GM10266 (cell line): ENCODE measurements at regions not wholly inside any gene's neighbourhood (a gene's known extent, or its start where the extent isn't known, plus 50 kb on each side); places are given as distances from the start of the nearest gene placed in this dataset.

ENCODE experiments used
- DNase-seq: peaks from one replicate; pipeline ENCODE4 v3.0.0; 2012; ENCODE audit errors: extremely low spot score
- TF ChIP-seq, protein P1 (sequence below): IDR thresholded peaks from 2 replicates; pipeline ENCODE4 v1.5.1; 2012; ENCODE audit warnings: mild to moderate bottlenecking, low read depth; ENCODE audit not compliant: control insufficient read depth, insufficient read depth; ENCODE audit errors: missing control alignments

DNA sequence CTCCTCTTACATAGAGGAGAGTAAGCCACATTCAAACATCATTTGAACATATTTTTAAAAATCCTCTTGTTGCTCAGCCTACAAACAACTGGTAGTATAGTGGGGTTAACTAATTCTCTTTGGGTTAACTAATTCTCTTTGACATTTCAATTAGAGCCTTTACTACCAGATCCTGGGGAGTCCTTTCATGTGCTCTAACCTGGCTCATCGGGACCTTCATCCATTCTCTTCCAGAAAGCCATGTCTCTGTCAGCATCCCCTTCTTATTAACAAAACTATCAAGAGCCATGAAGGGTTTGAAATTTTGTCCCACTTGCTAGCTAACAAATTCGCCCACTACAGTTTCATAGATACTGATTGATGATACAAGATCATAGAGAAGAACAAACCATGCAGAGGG, 349.8 kb upstream of the PABPC4L start:
- DNase-seq = no peak
- TF ChIP-seq, protein P1, sequence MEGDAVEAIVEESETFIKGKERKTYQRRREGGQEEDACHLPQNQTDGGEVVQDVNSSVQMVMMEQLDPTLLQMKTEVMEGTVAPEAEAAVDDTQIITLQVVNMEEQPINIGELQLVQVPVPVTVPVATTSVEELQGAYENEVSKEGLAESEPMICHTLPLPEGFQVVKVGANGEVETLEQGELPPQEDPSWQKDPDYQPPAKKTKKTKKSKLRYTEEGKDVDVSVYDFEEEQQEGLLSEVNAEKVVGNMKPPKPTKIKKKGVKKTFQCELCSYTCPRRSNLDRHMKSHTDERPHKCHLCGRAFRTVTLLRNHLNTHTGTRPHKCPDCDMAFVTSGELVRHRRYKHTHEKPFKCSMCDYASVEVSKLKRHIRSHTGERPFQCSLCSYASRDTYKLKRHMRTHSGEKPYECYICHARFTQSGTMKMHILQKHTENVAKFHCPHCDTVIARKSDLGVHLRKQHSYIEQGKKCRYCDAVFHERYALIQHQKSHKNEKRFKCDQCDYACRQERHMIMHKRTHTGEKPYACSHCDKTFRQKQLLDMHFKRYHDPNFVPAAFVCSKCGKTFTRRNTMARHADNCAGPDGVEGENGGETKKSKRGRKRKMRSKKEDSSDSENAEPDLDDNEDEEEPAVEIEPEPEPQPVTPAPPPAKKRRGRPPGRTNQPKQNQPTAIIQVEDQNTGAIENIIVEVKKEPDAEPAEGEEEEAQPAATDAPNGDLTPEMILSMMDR = no peak

DNA sequence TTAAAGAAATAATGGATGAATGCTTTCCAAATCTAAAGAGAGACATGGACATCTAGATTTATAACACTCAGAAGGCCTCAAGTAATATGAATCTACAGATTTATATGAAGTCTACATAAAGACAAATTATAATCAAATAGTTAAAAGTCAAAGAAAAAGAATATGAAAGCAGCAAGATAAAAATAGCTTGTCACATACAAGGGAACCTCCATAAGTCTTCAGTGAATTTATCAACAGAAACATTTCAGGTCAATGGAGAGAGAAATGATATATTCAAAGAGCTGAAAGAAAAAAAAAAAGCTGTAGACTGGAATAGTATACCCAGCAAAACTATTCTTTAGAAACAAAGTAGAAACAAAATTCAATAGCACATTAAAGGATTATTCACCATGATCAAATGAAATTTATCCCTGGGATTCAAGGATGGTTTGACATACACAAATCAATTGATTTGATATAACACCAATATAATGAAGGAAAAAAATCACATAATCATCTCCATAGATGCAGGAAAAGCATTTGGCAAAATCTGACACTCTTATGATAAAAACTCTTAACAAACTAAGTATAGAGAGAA, 346.6 kb upstream of the PABPC4L start:
- TF ChIP-seq, protein P1 = no peak
- no peak for DNase-seq

DNA sequence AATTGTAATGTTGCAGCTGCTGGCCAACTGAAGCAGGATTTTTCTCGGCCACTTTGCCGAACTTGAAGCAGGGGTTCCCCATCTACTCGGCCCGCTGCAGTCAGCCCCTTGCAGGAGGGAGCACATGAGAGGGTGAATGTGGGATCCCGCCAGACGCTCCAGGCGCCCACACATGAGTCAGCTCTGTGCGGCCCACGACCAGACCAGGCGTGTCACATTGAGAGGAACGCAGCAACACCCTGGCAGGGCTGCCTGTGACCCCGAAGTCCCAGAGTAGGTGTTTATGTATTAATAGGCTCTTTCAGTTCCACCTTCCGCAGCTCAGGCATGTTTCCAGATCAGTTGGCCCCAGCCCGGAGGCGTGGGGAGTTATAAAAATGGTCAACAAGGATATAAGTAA, 344.7 kb upstream of the PABPC4L start:
- TF ChIP-seq, protein P1 = no peak
- no peak for DNase-seq

DNA sequence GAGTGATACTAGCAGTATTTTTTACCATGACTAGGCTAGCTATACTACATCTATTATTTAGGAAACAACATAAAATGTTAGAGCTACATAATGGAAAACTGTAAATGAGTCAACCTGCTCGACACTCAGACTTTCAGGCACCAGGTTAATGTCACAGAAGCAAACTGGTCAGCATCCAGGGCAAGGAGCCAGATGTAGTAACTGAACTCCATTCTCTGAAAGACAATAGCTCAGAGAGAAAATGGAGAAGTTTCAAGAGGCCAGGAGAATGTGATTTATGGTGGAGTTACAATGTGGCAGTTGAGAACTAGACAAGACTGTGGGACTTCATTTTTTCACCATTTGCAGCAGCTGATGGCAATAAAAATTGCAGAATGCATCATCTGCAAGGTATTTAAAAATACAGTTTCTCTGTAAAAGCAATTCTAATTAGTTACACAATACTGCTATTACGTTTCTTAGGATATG, 342.7 kb upstream of the PABPC4L start:
- TF ChIP-seq, protein P1 = no peak
- no peak for DNase-seq

DNA sequence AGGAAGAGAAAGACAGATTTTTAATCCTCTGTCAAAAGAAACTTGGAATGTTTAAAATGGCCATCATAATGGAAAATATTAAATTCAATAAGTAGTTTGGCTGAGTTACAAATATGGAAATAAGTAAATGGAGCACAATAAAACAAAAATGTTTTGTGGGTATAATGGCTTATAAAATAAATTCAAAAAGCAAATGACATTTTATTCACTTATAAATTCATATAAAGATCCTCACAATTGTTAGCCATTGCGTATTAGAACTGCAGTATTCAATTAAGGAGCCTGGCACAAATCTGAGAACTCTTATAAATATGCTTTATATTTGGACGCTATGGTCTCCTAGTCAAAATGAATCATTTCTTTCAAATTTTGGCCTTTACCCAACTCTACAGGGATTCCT, 339.0 kb upstream of the PABPC4L start:
- TF ChIP-seq, protein P1 = no peak
- DNase-seq = no peak

DNA sequence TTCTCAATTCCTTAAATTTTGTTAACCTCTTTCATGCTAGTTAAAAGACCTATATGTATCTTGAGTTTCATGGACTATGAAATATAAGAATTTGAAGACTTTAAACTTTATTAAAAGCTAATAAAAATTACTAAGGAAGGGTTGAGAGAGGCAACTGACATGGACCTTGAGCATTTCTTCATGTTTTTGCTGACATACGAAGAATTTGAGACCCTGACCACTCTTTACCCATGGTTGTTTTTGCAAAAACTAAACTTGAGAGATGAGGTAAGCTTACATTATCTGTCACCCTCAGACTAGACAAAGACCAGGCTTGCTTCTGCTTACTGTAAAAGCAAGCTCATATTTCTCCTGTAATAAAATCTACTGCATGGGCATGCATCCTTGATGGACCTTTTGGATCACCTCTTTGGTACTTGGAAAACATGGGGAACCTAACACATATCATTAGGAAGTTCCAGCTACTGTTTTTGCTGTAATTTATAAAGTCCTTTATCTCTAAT, 338.2 kb upstream of the PABPC4L start:
- DNase-seq = no peak
- TF ChIP-seq, protein P1 = no peak

DNA sequence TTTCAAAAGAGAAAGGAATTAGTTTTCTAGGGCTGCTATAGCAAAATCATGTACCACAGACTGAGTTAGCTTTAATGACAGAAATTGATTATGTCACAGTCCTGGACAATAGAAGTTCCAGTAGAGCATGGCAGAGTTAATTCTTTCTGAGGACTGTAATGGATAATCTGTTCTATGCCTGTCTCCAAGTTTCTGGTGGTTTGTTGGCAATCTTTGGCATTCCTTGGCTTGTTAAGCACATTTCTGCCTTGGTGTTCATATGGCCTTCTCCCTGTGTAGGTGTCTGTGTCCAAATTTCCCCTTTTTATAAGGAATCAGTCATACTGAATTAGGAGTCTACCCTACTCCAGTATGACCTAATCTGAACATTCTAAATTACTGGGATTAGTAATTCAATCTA, 336.1 kb upstream of the PABPC4L start:
- TF ChIP-seq, protein P1 = no peak
- DNase-seq = no peak
